HG02870 (cell line): ENCODE measurements at regions not wholly inside any gene's neighbourhood (a gene's known extent, or its start where the extent isn't known, plus 50 kb on each side); places are given as distances from the start of the nearest gene placed in this dataset.

ENCODE experiments used
- ATAC-seq: cut with Tn5 transposase; IDR thresholded peaks from one replicate; pipeline ENCODE4 v1.9.1; 2021; ENCODE audit warnings: mild to moderate bottlenecking, moderate library complexity; ENCODE audit not compliant: unreplicated experiment

DNA sequence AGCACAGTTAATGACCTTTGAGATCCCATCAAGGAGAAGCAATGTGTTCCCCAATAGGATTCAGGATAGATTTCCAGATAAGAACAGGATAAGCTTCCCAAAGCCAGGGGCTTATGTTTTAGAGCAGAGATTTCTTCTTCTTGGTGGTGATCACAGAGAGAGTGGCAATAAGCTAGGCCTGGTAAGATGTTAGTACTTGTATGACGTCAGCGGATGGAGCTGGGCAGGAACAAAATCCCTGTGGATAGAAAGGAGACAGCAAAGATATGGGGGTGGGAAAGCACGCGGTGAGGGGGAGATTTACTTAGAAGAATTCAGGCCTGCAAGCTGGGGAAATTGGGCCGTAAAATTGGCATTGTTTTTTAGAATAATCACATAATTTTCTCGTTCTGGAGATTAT is 323.0 kb downstream of the MTX2 start:
- ATAC-seq, result no peak

DNA sequence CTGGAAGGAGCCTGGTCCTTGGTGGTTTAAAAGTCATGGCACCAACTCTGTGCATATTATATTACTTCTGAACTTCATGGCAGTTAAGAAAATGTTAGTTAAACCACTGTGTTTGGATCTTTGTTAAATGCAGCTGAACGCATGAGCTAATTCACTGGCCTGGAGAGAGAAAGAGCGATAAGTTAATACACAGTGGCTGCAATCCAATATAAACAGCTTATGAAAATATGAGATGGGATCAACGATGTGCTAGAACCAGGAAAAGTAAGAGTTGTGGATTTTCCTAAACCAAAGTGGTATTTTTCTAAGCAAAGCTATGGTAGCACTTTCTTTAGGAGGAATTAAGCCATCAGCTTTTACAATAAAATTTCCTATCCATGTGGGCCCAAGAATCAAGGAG is 326.7 kb downstream of the MTX2 start:
- ATAC-seq, result no peak

DNA sequence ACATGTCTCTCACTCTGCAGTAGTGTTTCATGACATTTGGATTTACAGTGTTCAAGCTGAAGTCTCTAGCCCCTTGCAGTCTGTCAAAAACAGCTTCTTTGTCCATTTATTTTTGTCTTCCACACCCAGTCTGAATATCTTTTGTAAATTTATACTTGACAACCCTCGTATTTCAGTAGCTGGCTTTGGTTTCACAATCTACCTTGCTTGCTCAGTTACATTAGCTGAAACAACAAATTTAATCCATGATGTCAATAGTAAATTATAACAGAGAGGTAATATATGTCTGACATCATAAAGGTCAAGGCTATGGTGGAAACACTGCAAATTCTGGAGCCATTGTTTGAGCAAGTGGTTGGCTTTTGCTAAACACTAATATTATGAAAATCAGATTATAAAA is 328.7 kb downstream of the MTX2 start:
- no peak for ATAC-seq

DNA sequence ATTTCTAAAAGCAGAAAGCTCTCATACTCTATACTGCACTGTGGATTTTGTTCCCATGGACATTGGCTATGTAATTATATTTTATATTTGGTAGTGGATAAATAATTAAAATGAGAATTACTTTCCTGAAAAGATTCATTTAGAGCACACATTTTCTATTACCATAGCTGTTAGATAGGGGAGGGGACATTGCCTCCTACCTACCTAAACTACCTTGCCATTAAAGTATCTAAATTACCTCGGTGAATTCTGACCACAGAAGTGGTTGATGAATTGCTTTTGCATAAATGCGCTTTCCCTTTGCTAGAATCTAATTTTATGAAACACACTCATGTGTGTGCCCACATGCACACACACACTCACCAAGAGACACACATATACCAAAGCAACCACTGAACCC is 329.1 kb downstream of the MTX2 start:
- no peak for ATAC-seq

DNA sequence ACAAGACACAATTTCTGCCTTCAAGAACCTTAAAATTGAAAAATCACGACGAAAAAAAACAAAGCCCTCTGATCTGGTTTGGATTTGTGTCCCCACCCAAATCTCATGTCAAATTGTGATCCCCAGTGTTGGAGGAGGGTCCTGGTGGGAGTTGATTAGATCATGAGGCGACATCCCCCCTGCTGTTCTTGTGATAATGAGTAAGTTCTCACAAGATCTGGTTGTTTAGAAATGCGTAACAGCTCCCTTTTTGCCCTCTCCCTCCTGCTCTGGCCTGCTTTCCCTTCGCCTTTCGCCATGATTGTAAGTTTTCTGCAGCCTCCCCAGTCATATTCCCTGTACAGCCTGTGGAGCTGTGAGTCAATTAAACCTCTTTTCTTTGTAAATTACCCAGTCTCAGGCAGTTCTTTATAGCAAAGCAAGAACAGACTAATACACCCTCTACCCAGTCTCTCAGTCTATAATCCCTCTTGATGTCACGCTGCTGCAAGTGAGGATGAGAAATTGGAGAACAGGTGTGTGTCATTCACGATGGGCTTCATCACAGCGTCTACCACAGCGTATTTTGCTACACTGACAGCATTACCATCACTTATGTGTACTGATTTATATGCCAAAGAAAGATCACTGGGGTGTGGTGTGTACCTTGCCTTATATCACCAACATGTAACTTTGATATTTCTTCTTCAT is 330.7 kb downstream of the MTX2 start:
- ATAC-seq, result no peak

DNA sequence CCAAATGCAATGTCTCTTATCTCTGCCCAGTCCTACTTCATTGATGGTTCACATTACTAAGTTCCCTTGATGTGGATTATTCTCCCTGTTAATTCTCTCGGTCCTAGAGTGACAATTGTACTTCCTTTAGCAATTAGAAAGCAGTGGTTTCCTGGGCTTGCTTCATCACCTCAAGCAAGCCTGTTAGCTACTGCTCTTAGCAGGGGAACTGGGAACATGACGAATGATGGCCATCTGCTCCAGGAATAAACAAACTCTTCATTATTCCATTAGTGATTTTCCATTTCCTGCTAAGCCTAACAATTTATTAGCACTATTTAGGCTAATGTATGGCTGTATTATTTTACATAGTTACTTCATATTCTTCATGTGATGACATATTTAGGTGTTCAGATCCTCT is 331.8 kb downstream of the MTX2 start:
- ATAC-seq, result no peak

DNA sequence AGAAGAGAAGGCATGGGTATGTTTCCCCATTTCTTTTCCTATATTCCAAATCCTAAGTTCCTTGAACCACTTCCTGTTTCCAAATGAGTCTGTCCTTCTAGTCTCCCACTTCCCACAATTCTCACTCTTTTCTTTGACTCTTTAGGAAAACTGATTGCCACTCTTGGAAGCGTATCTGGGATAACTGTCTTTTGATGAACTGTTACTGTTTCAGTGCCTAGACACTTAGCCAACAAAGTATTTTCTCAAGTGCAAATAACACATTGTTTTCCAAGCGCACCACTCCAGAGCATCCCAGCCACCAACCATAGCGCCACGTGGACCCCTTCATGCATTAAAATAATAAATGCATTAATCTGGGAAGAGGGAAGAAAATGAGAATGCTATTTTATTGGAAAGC is 342.8 kb downstream of the MTX2 start:
- ATAC-seq, result no peak

DNA sequence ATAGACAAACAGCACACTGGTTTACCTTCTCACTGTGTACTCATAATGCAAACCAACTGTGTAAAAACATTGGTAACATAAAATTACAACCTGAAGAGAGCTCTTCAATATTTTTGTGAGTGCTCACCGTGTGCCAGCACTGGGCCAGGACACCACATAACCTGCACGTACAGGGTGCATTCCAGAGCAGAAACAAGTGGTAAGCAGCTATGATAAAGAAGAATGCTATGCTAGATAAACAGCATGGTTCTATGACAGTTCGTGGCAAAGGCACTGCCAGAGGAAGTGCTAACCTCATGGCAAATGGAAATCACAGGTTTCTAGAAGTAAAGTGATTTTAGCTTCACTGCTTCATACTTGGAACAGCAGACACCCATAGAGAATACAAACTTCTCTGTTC is 343.5 kb downstream of the MTX2 start:
- no peak for ATAC-seq

DNA sequence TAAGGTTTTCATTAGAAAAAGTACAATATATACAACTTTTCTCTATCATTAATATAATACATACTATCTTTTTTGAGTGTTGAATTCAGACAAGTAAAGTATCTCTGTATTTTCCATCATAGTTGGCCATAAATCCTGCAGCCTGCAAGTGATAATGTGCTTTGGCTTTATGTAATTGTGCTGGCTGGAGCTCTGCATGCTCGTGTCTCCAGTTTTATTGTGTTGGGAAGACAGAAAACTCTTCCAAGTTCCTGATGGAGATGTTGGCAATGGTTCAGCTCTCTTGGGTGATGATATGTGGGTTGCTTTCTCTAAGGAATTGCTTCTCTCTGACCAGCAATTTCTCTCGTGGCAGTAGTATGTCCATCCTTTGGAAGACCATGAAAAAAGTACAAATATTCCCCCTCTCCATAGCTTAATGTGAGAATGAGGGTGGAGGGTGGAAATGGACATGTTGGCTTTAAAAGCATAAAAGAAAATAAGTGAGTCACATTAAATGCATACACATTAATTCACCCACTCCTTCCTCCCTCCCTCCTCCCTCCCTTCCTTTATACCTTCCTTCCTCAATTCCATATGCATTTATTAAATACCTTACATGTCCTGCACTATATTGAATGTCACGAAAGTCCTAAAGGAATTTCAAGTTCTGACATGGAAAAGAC is 344.2 kb downstream of the MTX2 start:
- no peak for ATAC-seq

DNA sequence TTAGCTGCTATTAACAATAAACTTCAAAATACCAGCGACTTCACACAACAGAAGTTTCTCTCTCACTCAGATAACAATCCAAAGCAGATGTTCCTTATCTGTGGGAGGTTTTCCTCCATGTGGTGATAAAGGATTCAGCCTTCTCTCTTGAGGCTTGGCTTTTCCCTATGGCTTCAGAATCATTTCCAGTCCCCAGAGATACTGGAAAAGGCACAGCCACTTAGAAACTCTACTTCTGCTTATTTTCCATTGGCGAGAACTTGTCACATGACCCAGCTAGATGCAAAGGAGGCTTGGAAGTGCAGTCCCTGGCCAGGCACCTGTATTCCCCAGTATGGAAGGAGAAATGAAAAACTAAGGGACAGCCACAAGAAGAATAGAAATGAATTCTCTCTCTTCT is 344.8 kb downstream of the MTX2 start:
- no peak for ATAC-seq

DNA sequence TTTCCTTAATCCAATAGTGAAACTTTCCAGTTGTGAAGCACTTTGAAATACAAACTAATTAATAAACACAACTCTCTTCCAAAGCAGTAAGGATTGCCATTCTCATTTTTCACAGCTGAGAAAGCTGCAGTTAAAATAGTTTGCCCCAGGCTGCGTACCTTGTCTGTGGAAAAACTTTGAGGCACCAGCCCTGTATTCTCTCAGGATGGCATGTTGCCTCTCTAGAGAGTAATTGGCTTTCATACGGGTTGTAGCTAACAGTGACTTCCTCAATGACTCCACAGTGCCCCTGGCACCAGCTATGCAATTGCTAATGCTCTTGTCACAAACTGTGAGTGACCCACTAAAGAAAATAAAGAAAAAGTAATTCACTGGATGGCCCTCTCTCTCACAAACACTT is 345.7 kb downstream of the MTX2 start:
- ATAC-seq, result no peak

DNA sequence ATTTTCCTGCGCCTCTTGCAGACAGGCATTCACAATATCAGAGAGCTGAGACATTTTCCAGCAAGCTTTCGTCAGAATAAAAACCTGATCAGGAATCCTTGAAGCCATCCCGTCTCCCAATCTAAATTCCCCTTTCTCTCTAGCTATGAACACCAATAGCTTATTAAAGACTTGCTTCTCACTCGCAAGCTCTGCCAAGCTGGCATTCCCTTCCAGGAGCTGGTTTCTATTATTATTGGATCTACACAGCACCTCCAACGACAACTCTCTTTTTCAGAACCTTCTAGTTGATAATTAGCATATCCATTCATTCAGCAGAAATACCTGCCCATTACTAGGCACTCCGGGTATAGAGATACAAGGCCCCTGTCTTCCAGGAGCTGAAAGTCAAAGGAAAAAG is 350.3 kb downstream of the MTX2 start:
- ATAC-seq, result no peak

DNA sequence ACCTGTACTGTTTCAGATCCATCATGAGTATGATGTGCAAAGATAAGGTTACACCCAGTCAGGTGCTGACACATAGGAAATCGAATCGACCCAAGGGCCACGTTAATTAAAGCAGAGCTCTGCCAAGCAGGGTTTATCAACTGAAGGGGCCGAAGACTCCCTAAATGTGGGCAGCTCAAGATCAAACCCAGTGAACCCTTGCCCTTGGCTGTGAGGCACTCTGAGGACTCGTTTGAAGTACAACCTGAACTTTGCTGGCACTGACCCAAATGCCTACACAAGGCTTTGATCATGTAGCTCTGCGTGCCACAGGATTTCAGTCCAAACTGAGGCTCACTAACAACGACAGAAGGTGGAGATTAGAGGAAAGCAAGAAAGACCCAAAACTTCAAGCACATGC is 352.1 kb downstream of the MTX2 start:
- ATAC-seq, result no peak

DNA sequence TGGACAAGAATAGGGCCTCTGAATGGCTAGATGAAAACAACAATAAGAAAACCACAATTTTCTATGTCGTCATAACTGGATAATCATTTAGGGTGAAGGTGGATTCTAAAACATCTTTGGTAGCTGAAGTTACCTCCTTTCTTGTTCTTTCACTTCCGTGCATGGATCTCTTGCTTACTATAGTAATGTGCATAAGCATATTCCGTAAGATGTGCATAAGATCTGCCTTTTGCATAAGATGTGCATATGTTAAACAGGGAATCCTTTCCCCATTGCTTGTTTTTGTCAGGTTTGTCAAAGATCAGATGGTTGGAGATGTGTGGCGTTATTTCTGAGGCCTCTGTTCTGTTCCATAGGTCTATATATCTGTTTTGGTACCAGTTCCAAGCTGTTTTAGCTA is 353.6 kb downstream of the MTX2 start:
- no peak for ATAC-seq

DNA sequence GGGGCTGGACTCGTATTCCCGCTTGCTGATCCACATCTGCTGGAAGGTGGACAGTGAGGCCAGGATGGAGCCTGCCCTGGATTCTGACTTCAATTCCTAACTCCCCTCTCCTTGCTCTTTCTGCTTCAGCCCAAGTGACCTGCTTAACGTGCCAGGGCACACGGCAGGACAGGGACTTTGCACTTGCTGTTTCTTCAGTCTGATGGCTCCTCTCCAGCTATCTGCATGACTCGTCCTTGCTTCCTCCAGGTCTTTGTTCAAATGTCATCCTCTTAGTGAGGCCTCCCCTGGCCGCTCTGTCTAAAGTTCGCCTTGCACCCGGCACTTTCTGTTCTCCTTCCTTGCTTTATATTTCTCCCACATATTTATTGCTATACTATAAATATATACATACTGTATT is 357.6 kb downstream of the MTX2 start:
- ATAC-seq, result no peak

DNA sequence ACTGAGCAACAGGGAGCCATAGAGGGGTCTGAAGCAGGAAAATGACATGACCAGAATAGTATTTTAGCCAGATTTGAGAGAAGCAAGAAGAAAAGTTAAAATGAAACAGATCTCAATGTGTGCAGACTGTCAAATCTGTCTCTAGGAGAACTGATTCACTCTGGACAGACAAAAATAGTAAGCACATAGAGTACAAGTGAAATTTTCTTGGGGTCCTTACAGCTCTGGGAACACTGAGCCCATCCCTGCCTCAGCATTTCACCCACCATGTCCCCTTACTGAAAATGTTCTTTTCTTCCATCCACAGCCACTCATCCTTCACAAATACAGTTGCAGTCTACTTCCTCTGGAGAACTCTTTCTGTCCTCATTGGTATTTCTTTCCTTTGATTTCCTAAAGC is 359.2 kb downstream of the MTX2 start:
- no peak for ATAC-seq

DNA sequence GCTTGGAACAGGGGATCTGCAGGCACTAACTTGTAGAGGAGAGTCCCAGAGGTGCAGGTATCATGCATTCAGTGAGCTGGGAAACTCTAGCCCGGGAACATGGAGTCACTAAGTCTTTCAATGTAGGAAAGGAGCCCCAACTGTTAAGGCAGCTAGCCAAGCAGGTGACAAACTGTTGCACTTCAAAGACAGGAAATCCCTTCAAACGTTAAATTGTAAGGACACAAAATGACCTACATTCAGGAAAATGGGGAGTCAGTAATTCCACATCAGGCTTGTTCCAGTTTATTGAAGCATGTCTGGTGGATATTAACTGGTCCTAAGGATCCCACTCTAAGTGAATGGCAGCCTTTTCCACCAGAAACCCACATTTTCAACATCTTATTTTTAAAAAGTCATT is 364.5 kb downstream of the MTX2 start:
- ATAC-seq, result no peak

DNA sequence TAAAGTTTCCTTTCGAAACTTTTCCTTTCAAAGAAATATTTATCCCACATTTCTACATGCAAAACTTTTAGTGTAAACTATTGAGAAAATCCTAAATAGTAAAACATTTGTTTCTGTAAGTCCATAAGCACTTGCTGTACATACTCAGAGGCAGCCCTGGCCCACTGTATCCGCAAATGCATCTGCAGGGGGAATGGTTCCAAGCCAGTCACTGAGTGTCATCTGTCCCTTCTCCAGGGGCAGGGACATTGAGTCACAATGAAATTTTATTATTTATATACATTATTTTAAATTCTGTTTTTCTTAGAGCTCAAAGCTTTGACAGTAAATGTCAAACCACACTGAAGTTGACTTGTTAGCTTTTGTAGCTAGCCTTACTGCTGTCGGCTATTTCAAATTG is 367.2 kb downstream of the MTX2 start:
- no peak for ATAC-seq

DNA sequence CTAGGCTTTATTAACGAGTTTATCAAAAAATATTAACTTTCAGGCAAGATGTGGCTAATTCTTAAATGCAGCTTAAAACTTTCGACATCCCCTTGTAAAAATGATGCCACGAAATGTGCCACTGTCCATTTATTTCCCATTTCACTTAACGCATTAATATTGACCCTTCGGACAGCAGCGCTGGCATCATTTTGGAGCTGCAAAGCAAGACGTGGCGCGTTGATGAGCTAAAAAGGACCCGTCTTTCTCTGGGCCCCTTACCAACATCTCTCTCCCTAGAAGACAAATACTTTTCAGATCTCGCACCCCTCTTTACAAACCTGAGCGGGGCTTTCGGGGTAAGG is 367.9 kb downstream of the MTX2 start:
- no peak for ATAC-seq

DNA sequence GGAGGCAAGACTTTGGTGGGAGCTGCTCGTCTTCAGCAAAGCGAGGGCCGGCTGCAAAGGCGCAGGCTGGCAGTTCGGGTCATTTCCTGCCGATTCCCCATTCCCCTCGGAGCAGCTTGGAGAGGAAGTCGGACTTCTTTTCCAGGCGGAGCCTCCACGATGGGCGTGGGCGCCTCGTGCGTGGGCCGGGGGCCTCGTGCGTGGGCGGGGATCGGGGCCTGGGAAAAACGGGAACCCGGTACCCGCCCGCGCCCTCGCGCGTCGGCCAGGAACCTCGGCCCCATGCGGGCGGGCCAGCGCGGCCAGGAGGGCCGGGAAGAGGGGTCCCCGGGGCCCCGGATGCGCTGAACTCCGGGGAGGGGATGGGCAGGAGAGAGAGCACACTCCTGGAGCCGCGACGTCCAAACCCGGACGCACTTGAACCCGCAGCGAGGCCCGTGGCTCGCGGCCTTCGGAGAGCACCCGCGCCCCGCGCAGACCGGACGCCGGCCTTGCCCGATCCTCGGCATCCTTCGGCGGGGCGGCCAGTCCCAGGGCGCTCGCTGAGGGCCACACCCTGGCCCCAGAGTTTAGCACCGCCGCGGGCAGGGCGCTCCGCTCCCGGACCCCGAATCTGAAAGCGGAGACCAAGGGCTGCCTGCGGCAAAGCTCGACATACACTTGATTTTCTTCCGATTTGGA is 368.4 kb downstream of the MTX2 start:
- ATAC-seq, result peak; percentile 21

DNA sequence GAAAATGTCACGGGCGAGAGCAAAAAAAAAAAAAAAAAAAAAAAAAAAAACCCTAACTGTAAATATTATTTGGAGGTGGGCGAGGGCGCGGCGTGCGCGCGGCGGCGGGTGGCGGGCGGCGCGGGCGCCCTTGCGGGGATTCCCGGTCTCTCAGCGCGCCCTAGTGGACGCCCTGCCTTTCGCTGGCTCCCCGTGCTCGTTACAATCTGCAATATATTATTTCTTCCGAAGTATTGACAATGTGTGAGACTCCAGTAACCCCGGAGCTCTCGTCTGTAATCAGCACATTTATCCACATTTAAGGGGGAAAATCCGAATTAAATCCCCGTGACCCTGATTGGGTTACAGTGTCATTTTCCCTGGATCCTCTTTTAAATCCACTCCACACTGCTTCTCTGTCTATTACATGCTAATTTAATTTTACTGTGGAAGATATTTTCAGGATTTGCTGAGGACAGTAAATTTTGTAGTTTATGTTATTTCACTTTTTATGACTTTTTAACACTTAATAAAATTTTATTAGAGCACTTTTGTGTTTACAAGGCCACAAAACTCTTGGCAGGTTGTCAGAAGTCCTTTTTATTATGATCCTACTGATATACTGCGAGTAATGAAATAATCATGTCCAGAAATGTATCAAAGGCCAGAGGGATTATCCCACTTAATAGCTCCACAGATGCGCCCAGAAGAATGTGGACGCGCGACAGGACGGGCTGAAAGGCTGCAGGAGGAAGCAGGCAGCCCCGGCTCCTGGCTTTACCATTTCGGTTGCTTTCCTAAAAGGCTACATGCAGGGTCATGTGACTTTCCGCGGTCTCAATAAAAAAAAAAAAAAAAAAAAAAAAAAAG is 369.1 kb downstream of the MTX2 start:
- ATAC-seq, result peak; percentile 73

DNA sequence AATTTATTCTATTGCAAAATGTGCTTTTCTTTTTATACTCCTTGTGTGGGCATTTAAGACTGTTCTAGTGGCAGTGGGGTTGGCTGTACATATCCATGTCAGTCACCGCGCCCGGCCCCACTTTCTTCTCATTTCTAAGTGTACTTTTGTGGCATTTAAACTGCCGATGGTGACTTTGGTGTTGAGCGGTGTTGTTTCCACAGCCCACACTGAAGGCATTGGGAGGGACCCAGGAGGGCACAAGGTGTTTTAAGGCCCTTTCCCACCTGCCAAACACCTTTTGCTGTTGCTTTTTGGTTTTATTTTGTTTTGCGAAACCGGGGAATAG is 369.7 kb downstream of the MTX2 start:
- ATAC-seq, result no peak
